ENCODE measurements at regions not wholly inside any gene's neighbourhood (a gene's known extent, or its start where the extent isn't known, plus 50 kb on each side); places are given as distances from the start of the nearest gene placed in this dataset.

DNA sequence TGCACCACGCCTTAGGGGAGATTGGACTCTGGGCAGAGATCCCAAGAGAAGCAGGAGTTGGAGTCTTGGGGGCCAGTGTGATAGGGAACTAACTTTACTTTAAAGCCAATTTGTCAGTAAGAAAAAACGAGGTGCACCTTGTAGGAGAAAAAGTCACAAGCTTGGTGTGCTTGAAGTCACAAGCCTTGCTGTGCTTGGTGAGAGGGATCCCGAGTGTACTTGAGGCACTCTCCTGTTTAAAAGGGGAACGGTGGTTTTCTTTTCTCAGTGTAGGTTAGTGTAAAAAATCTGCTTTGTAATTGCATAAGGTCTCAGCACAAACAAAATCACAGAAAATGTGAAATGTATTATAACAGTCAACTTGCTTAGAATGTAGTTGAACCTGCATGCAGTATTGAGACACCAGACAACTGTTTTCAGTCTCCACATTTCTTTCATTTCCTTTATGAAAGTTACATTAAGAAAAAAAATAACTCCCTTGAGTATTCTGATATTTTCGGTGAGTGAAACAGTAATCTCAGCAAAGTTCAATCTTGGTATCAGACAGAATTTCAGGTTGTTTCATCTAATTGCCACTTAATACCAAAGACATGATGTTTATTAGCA lies 111.1 kb upstream of the DUSP22 start (continued):
- no peak for TF ChIP-seq TAF1 (IDR thresholded peaks at IDR 0.05; ENCODE audit: borderline replicate concordance, low read depth, low read length)
- TF ChIP-seq FOXM1 (IDR thresholded peaks at IDR 0.05; ENCODE audit: low read depth, low read length), result peak; percentile 51; the same call in 1 of the 2 replicates
- TF ChIP-seq ETV6 (conservative IDR thresholded peaks at IDR 0.05 in 1 of 2, IDR thresholded peaks at IDR 0.05 in 1 of 2; ENCODE audit: borderline replicate concordance in 1 of 2, low read depth in 1 of 2), result peak in 1 of 2 experiments; percentile 60; a peak in 1 of 4 replicates
- TF ChIP-seq CBFB (IDR thresholded peaks at IDR 0.05; ENCODE audit: low read depth), result no peak
- peak; percentile 37; the same call in 1 of the 2 replicates for TF ChIP-seq RUNX3 (IDR thresholded peaks at IDR 0.05; ENCODE audit: low read length)
- TF ChIP-seq FOXK2 (IDR thresholded peaks at IDR 0.05), result no peak
- no peak for TF ChIP-seq CHD4 (IDR thresholded peaks at IDR 0.05)
- peak; percentile 39; the same call in 1 of the 2 replicates for TF ChIP-seq TCF7 (IDR thresholded peaks at IDR 0.05; ENCODE audit: borderline replicate concordance)
- TF ChIP-seq EP300 (IDR thresholded peaks at IDR 0.05; ENCODE audit: borderline replicate concordance in 1 of 2, control insufficient read depth in 1 of 2, low read depth in 2 of 2, low read length in 2 of 2), result peak in 1 of 2 experiments; percentile 65; a peak in 1 of 4 replicates
- TF ChIP-seq DPF2 (IDR thresholded peaks at IDR 0.05), result peak; percentile 40; the same call in 1 of the 2 replicates
- TF ChIP-seq ZZZ3 (IDR thresholded peaks at IDR 0.05; ENCODE audit: control insufficient read depth, insufficient read length, low read depth), result no peak
- peak; percentile 97 for TF ChIP-seq MEF2B (IDR thresholded peaks at IDR 0.05; ENCODE audit: partially characterized antibody, poor library complexity, severe bottlenecking)
- TF ChIP-seq NFXL1 (IDR thresholded peaks at IDR 0.05; ENCODE audit: borderline replicate concordance), result no peak
- no peak for TF ChIP-seq LARP7 (IDR thresholded peaks at IDR 0.05)
- no peak for TF ChIP-seq SMAD5 (IDR thresholded peaks at IDR 0.05; ENCODE audit: low read depth)
- TF ChIP-seq IKZF2 (IDR thresholded peaks at IDR 0.05), result peak in 1 of 2 experiments; percentile 15; a peak in 2 of 4 replicates
- TF ChIP-seq SKIL (IDR thresholded peaks at IDR 0.05; ENCODE audit: low read depth, poor library complexity, severe bottlenecking), result peak; percentile 94
- TF ChIP-seq RCOR1 (conservative IDR thresholded peaks at IDR 0.05; ENCODE audit: low read depth, low read length), result 0 out of 2 replicates have a peak, but pooled peaks have one; percentile 48
- peak; percentile 42; the same call in 1 of the 2 replicates for TF ChIP-seq NBN (IDR thresholded peaks at IDR 0.05)
- TF ChIP-seq HDAC2 (IDR thresholded peaks at IDR 0.05), result no peak
- TF ChIP-seq, protein P1, sequence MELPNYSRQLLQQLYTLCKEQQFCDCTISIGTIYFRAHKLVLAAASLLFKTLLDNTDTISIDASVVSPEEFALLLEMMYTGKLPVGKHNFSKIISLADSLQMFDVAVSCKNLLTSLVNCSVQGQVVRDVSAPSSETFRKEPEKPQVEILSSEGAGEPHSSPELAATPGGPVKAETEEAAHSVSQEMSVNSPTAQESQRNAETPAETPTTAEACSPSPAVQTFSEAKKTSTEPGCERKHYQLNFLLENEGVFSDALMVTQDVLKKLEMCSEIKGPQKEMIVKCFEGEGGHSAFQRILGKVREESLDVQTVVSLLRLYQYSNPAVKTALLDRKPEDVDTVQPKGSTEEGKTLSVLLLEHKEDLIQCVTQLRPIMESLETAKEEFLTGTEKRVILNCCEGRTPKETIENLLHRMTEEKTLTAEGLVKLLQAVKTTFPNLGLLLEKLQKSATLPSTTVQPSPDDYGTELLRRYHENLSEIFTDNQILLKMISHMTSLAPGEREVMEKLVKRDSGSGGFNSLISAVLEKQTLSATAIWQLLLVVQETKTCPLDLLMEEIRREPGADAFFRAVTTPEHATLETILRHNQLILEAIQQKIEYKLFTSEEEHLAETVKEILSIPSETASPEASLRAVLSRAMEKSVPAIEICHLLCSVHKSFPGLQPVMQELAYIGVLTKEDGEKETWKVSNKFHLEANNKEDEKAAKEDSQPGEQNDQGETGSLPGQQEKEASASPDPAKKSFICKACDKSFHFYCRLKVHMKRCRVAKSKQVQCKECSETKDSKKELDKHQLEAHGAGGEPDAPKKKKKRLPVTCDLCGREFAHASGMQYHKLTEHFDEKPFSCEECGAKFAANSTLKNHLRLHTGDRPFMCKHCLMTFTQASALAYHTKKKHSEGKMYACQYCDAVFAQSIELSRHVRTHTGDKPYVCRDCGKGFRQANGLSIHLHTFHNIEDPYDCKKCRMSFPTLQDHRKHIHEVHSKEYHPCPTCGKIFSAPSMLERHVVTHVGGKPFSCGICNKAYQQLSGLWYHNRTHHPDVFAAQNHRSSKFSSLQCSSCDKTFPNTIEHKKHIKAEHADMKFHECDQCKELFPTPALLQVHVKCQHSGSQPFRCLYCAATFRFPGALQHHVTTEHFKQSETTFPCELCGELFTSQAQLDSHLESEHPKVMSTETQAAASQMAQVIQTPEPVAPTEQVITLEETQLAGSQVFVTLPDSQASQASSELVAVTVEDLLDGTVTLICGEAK (IDR thresholded peaks at IDR 0.05; ENCODE audit: borderline replicate concordance), result 0 out of 2 replicates have a peak, but pooled peaks have one; percentile 8
- no peak for TF ChIP-seq SIN3A (IDR thresholded peaks at IDR 0.05; ENCODE audit: low read depth, low read length)
- 0 out of 3 replicates have a peak, but pooled peaks of 1 of the 2 experiments have one; percentile 4 for TF ChIP-seq EGR1 (IDR thresholded peaks at IDR 0.05; ENCODE audit: borderline replicate concordance in 1 of 2, low read depth in 2 of 2, low read length in 2 of 2)
- peak; percentile 91 for TF ChIP-seq ZNF384 (IDR thresholded peaks at IDR 0.05; ENCODE audit: borderline replicate concordance, low read depth, low read length)
- no peak for TF ChIP-seq RELA (IDR thresholded peaks at IDR 0.05; ENCODE audit: borderline replicate concordance, partially characterized antibody)
- TF ChIP-seq MTA2 (IDR thresholded peaks at IDR 0.05; ENCODE audit: low read depth), result peak; percentile 64; the same call in 1 of the 2 replicates
